ENCODE measurements at regions not wholly inside any gene's neighbourhood (a gene's known extent, or its start where the extent isn't known, plus 50 kb on each side); places are given as distances from the start of the nearest gene placed in this dataset.

GRCh38 chr1:203404546-203404945, 53.6 kb upstream of the FMOD start:
- Histone ChIP-seq H2BK15ac (ENCODE audit: low read depth, low read length) (no peak overlapping the region), H3K4me2 (ENCODE audit: insufficient read depth, insufficient read length, low read length) (no peak overlapping the region), H2BK12ac (ENCODE audit: insufficient read length, low read depth, low read length) (no peak overlapping the region), H3K23ac (ENCODE audit: insufficient read length, low read depth, low read length) (no peak overlapping the region), H4K20me1 (ENCODE audit: control insufficient read depth, insufficient read depth, insufficient read length) (no peaks in the 10 kb centered on the region), H2AFZ (ENCODE audit: low read length) (no peak overlapping the region), H3K27ac (ENCODE audit: insufficient read length, low read depth, low read length) (no peak overlapping the region), H3K27me3 (ENCODE audit: insufficient read depth, low read length) (no peaks in the 10 kb centered on the region), H3K9me3 (ENCODE audit: control insufficient read depth, low read depth, low read length) (no peaks in the 10 kb centered on the region), H3K79me2 (ENCODE audit: insufficient read depth, low read length) (no peaks in the 10 kb centered on the region), H4K8ac (replicated peaks; ENCODE audit: insufficient read length, low read depth, low read length) (no peak overlapping the region), H3K14ac (ENCODE audit: insufficient read depth, low read length) (no peak overlapping the region), H2BK5ac (ENCODE audit: insufficient read length, low read length) (no peak overlapping the region), H2BK120ac (ENCODE audit: low read depth, low read length, poor library complexity, severe bottlenecking) (no peak overlapping the region), H3K23me2 (ENCODE audit: insufficient read length, low read depth, low read length, poor library complexity, severe bottlenecking) (no peaks in the 10 kb centered on the region), H2AK5ac (ENCODE audit: insufficient read length, low read length) (no peak overlapping the region), H3K4ac (ENCODE audit: low read depth, low read length) (no peak overlapping the region), H3K56ac (ENCODE audit: insufficient read length, low read depth, low read length) (no peak overlapping the region), H3K79me1 (ENCODE audit: insufficient read depth, low read depth, low read length, poor library complexity, severe bottlenecking) (no peaks in the 10 kb centered on the region), H4K91ac (ENCODE audit: insufficient read length, low read depth, low read length) (no peak overlapping the region), H3K18ac (ENCODE audit: insufficient read length, low read depth, low read length) (no peak overlapping the region), H2BK20ac (ENCODE audit: low read depth, low read length, poor library complexity, severe bottlenecking) (no peak overlapping the region), H3K9ac (ENCODE audit: extremely low read depth, insufficient read length, low read length) (no peak overlapping the region), H3T11ph (ENCODE audit: low read length) (no peak overlapping the region), H4K5ac (ENCODE audit: insufficient read length, low read depth, low read length) (no peak overlapping the region), H3K4me1 (ENCODE audit: insufficient read depth, low read length) (no peaks in the 10 kb centered on the region)
- WGBS (ENCODE audit: extremely low coverage, insufficient read length, low lambda C conversion rate) = no CpG with 5 or more reads among the region's 3 CpGs
- H3K27me3 Mint-ChIP-seq (ENCODE audit: low read depth) = peaks cover 8% of the 10 kb centered on the region; the same call in 1 of the 2 replicates
- H3K27ac Mint-ChIP-seq = no peak overlapping the region
- no peak for DNase-seq
- TF ChIP-seq CTCF (conservative IDR thresholded peaks at IDR 0.05) = no peak
- H3K36me3 Mint-ChIP-seq (ENCODE audit: insufficient read depth in 1 of 3, low read depth in 3 of 3) = no peaks in the 10 kb centered on the region
- H3K4me1 Mint-ChIP-seq = peaks cover 10 to 13% of the 10 kb centered on the region in 2 experiments
- H3K9me3 Mint-ChIP-seq = no peaks in the 10 kb centered on the region; a peak in 1 of 5 replicates
- no peak overlapping the region for H3K4me3 Mint-ChIP-seq

Measured in H9 (cell line).